ENCODE measurements at regions not wholly inside any gene's neighbourhood (a gene's known extent, or its start where the extent isn't known, plus 50 kb on each side); places are given as distances from the start of the nearest gene placed in this dataset.

GRCh38 chr14:54213536-54213935 is 183.3 kb upstream of the CDKN3 start:
- DNase-seq: no peak

GRCh38 chr14:54216827-54217226 is 180.0 kb upstream of the CDKN3 start:
- DNase-seq: no peak

- no peak for DNase-seq
Observed at GRCh38 chr14:54219261-54220070, 177.3 kb upstream of the CDKN3 start.

GRCh38 chr14:54220071-54220703 is 176.6 kb upstream of the CDKN3 start:
- DNase-seq: no peak

- DNase-seq: no peak
Observed at GRCh38 chr14:54220704-54221431, 175.9 kb upstream of the CDKN3 start.

GRCh38 chr14:54221432-54221803 is 175.4 kb upstream of the CDKN3 start:
- no peak for DNase-seq

GRCh38 chr14:54221971-54222370 is 174.8 kb upstream of the CDKN3 start:
- no peak for DNase-seq

- no peak for DNase-seq
Observed at GRCh38 chr14:54223831-54224402, 172.9 kb upstream of the CDKN3 start.

GRCh38 chr14:54225457-54226060 is 171.2 kb upstream of the CDKN3 start:
- no peak for DNase-seq

- DNase-seq: no peak
Observed at GRCh38 chr14:54226103-54226502, 170.7 kb upstream of the CDKN3 start.

GRCh38 chr14:54226558-54226957 is 170.2 kb upstream of the CDKN3 start:
- DNase-seq: no peak

- no peak for DNase-seq
Observed at GRCh38 chr14:54229136-54229535, 167.7 kb upstream of the CDKN3 start.

GRCh38 chr14:54230645-54231044 is 166.2 kb upstream of the CDKN3 start:
- no peak for DNase-seq

- no peak for DNase-seq
Observed at GRCh38 chr14:54232735-54233134, 164.1 kb upstream of the CDKN3 start.

- no peak for DNase-seq
Observed at GRCh38 chr14:54241517-54241916, 155.3 kb upstream of the CDKN3 start.

GRCh38 chr14:54251356-54251755 is 145.5 kb upstream of the CDKN3 start:
- DNase-seq: no peak

- DNase-seq: no peak
Observed at GRCh38 chr14:54252072-54252730, 144.6 kb upstream of the CDKN3 start.

- DNase-seq: no peak
Observed at GRCh38 chr14:54253195-54253947, 143.4 kb upstream of the CDKN3 start.

GRCh38 chr14:54256156-54256555 is 140.7 kb upstream of the CDKN3 start:
- no peak for DNase-seq

GRCh38 chr14:54257424-54257823 is 139.4 kb upstream of the CDKN3 start:
- no peak for DNase-seq

- no peak for DNase-seq
Observed at GRCh38 chr14:54258382-54258781, 138.4 kb upstream of the CDKN3 start.

GRCh38 chr14:54259821-54260220 is 137.0 kb upstream of the CDKN3 start:
- no peak for DNase-seq
